Panc1 (cell line): ENCODE measurements at regions not wholly inside any gene's neighbourhood (a gene's known extent, or its start where the extent isn't known, plus 50 kb on each side); places are given as distances from the start of the nearest gene placed in this dataset.
"Not testable (repeated sequence)": the region's sequence is repeated elsewhere in the genome, so short reads cannot be mapped to it uniquely, and the experiment has no call there.

Experiments
- CTCF ChIP-seq: fragments of 450-650 bp; IDR thresholded peaks from 2 replicates; pipeline ENCODE4 v1.5.1; 2017; ENCODE audit warnings: mild to moderate bottlenecking
- SIN3A ChIP-seq: IDR thresholded peaks from 2 replicates; pipeline ENCODE4 v1.6.1; 2012; ENCODE audit warnings: low read depth, mild to moderate bottlenecking, low read length, moderate library complexity, borderline replicate concordance; ENCODE audit not compliant: insufficient read depth

- TF ChIP-seq CTCF, SIN3A: not testable (repeated sequence)
Observed at GRCh38 chrX:131682735-131683134, 138.9 kb downstream of the OR13H1 start.
